ENCODE measurements at regions not wholly inside any gene's neighbourhood (a gene's known extent, or its start where the extent isn't known, plus 50 kb on each side); places are given as distances from the start of the nearest gene placed in this dataset.
A peak's percentile ranks its signal among the peaks of the same experiment; 100 is the strongest.

DNA sequence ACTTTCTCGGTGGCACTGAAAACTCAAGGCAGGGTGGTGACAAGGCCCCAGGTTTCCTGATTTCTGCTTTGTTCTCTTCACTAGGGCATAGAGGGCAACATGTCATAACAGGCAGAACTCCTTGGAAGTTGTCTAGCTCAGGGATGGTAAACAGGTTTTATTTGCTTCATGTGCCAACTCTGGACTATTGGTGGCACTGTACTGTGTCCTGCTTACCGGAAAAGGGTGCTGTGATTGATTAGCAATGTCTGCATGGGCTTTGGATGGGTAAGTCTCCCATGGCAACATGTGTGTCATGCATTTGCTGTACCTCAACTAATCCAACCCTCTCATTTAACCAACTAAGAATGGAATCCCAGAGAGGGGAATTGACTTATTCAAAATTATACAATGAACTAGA is 70.7 kb upstream of the USP24 start (continued):
- TF ChIP-seq SRF (IDR thresholded peaks at IDR 0.05; ENCODE audit: low read depth in 2 of 2, low read length in 2 of 2) (0 out of 4 replicates have a peak, but pooled peaks of 1 of the 2 experiments have one; percentile 25), NFIC (IDR thresholded peaks at IDR 0.05; ENCODE audit: low read depth, low read length) (no peak), CHD2 (IDR thresholded peaks at IDR 0.05; ENCODE audit: borderline replicate concordance, low read depth, low read length) (no peak), EED (IDR thresholded peaks at IDR 0.05; ENCODE audit: low read depth) (no peak), MTA2 (IDR thresholded peaks at IDR 0.05; ENCODE audit: low read depth) (no peak)

- FAIRE-seq, result no peak
- ChIA-PET SMC1A (ENCODE audit: uncharacterized antibody, unreplicated experiment) (interaction anchor here (0.6 to 7.3 kb wide), 13 partner anchors 37 to 1536 kb away, joined by 3 to 59 read pairs (median 5); no protein-coding TSS in a partner anchor), RAD21 (ENCODE audit: unreplicated experiment) (interaction anchor here (0.6 to 5.8 kb wide), 4 partner anchors 52 to 1300 kb away, joined by 3 to 43 read pairs (median 16); no protein-coding TSS in a partner anchor), CTCF (interaction anchor here (0.6 to 13.2 kb wide), 15 partner anchors 9 to 1520 kb away, joined by 3 to 230 read pairs (median 11); partner anchors contain the start of gene PLPP3), POLR2A (no interaction called here)
- 13% methylated on average over 3 of the region's 4 CpGs for WGBS (ENCODE audit: insufficient coverage, insufficient replicate concordance, low lambda C conversion rate, missing lambda C conversion rate)
- BruUV-seq (replicated peaks), result no TSS peak
- Histone ChIP-seq H3K27me3 (replicated peaks in 1 of 2; ENCODE audit: control insufficient read depth in 2 of 2, insufficient read depth in 2 of 2, low read length in 1 of 2) (no peaks in the 10 kb centered on the region; a peak in 1 of 4 replicates), H3K4me1 (ENCODE audit: control insufficient read depth, insufficient read depth, low read length) (peaks cover 18% of the 10 kb centered on the region), H3K9ac (ENCODE audit: control insufficient read depth, insufficient read depth, low read length) (no peak overlapping the region), H3K9me3 (replicated peaks; ENCODE audit: control insufficient read depth, insufficient read depth, low read length) (no peaks in the 10 kb centered on the region), H2AFZ (ENCODE audit: control insufficient read depth, low read depth, low read length) (no peak overlapping the region), H3K27ac (ENCODE audit: control insufficient read depth, insufficient read depth) (no peak overlapping the region), H3K4me2 (ENCODE audit: control insufficient read depth, insufficient read depth) (no peak overlapping the region), H3K36me3 (ENCODE audit: control insufficient read depth in 2 of 2, insufficient read depth in 2 of 2, low read length in 1 of 2) (no peaks in the 10 kb centered on the region), H3K4me3 (no peak overlapping the region), H4K20me1 (ENCODE audit: control insufficient read depth, insufficient read depth) (no peaks in the 10 kb centered on the region), H3K79me2 (ENCODE audit: control insufficient read depth, insufficient read depth, low read length) (no peaks in the 10 kb centered on the region)
- no peak for ATAC-seq
- DNase-seq (ENCODE audit: low read depth, low spot score), result peak; percentile 5
- in situ Hi-C loops (cut with MboI), result loop anchor here (5.0 to 10.0 kb wide), 3 partner anchors 610 to 1422 kb away; no protein-coding TSS in a partner anchor
- intact Hi-C loops (cut with micrococcal nuclease; ENCODE audit: unreplicated experiment), result loop anchor here (1.0 to 10.0 kb wide), 7 partner anchors 53 to 1537 kb away; no protein-coding TSS in a partner anchor
- TF ChIP-seq NKRF (conservative IDR thresholded peaks at IDR 0.05) (no peak), POLR2A (IDR thresholded peaks at IDR 0.05; ENCODE audit: low read depth, low read length) (no peak), HDAC6 (IDR thresholded peaks at IDR 0.05; ENCODE audit: unreplicated experiment) (no peak), SMC3 (IDR thresholded peaks at IDR 0.05; ENCODE audit: borderline replicate concordance, low read length) (peak; percentile 43; the same call in 1 of the 2 replicates), SMAD1 (IDR thresholded peaks at IDR 0.05; ENCODE audit: low read depth, partially characterized antibody) (no peak), ATF7 (IDR thresholded peaks at IDR 0.05; ENCODE audit: low read depth) (no peak), FOXM1 (IDR thresholded peaks at IDR 0.05; ENCODE audit: low read depth, low read length) (no peak), NR2C1 (IDR thresholded peaks at IDR 0.05) (no peak), ZNF384 (IDR thresholded peaks at IDR 0.05; ENCODE audit: borderline replicate concordance, low read depth, low read length) (peak; percentile 87), ZNF207 (IDR thresholded peaks at IDR 0.05; ENCODE audit: borderline replicate concordance) (no peak), MTA3 (IDR thresholded peaks at IDR 0.05; ENCODE audit: borderline replicate concordance, low read length) (no peak), EED (IDR thresholded peaks at IDR 0.05; ENCODE audit: low read depth) (no peak), FOS (IDR thresholded peaks at IDR 0.05; ENCODE audit: borderline replicate concordance, extremely low read depth, insufficient read length) (no peak), FOXK2 (IDR thresholded peaks at IDR 0.05) (no peak), CBX5 (IDR thresholded peaks at IDR 0.05; ENCODE audit: low read depth) (no peak), MXI1 (IDR thresholded peaks at IDR 0.05; ENCODE audit: low read depth, low read length) (no peak)
- TF ChIP-seq, protein P1, sequence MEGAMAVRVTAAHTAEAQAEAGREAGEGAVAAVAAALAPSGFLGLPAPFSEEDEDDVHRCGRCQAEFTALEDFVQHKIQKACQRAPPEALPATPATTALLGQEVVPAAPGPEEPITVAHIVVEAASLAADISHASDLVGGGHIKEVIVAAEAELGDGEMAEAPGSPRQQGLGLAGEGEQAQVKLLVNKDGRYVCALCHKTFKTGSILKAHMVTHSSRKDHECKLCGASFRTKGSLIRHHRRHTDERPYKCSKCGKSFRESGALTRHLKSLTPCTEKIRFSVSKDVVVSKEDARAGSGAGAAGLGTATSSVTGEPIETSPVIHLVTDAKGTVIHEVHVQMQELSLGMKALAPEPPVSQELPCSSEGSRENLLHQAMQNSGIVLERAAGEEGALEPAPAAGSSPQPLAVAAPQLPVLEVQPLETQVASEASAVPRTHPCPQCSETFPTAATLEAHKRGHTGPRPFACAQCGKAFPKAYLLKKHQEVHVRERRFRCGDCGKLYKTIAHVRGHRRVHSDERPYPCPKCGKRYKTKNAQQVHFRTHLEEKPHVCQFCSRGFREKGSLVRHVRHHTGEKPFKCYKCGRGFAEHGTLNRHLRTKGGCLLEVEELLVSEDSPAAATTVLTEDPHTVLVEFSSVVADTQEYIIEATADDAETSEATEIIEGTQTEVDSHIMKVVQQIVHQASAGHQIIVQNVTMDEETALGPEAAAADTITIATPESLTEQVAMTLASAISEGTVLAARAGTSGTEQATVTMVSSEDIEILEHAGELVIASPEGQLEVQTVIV (IDR thresholded peaks at IDR 0.05; ENCODE audit: borderline replicate concordance, partially characterized antibody), result no peak
These were observed 69.7 kb upstream of the USP24 start for GRCh38 chr1:55284856-55285255.
